AG10803 (cell line): ENCODE measurements at regions not wholly inside any gene's neighbourhood (a gene's known extent, or its start where the extent isn't known, plus 50 kb on each side); places are given as distances from the start of the nearest gene placed in this dataset.
A peak's percentile ranks its signal among the peaks of the same experiment; 100 is the strongest.

Experiments used
- DNase-seq: peaks from one replicate; pipeline ENCODE4 v3.0.0; 2010; ENCODE audit warnings: low read depth
- H3K4me3 ChIP-seq: 2 replicates; pipeline ENCODE4 v1.5.1; 2011; ENCODE audit warnings: mild to moderate bottlenecking, low read length, control low read depth
- TF ChIP-seq, protein P1 (sequence below): conservative IDR thresholded peaks from 2 replicates; pipeline ENCODE4 v1.5.1; 2011; ENCODE audit warnings: mild to moderate bottlenecking, low read length, control low read depth, inconsistent platforms

- TF ChIP-seq, protein P1, sequence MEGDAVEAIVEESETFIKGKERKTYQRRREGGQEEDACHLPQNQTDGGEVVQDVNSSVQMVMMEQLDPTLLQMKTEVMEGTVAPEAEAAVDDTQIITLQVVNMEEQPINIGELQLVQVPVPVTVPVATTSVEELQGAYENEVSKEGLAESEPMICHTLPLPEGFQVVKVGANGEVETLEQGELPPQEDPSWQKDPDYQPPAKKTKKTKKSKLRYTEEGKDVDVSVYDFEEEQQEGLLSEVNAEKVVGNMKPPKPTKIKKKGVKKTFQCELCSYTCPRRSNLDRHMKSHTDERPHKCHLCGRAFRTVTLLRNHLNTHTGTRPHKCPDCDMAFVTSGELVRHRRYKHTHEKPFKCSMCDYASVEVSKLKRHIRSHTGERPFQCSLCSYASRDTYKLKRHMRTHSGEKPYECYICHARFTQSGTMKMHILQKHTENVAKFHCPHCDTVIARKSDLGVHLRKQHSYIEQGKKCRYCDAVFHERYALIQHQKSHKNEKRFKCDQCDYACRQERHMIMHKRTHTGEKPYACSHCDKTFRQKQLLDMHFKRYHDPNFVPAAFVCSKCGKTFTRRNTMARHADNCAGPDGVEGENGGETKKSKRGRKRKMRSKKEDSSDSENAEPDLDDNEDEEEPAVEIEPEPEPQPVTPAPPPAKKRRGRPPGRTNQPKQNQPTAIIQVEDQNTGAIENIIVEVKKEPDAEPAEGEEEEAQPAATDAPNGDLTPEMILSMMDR: no peak
- no peak for DNase-seq
- H3K4me3 ChIP-seq: no peak overlapping the region
Observed at GRCh38 chr9:18330401-18331309, 143.3 kb upstream of the ADAMTSL1 start.

DNA sequence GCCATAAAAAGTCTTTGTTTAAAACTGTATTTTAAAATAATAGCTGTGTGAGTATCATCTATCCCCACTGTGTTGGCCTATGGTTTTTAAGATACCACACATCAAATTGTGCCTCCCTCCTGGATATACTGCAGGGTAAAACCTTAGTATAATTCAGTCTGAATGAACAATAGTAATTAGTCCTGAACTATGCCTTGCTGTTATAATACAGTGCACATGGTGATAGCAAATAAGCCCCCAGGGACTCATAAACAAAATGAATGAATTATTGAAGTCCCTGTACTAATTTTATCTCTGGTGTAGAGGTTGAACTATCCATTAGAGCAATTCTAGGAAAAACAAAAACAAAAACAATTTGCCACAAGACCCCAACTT, 142.7 kb upstream of the ADAMTSL1 start:
- no peak overlapping the region for H3K4me3 ChIP-seq
- TF ChIP-seq, protein P1: no peak
- DNase-seq: no peak

GRCh38 chr9:18331808-18332209, 142.1 kb upstream of the ADAMTSL1 start:
- TF ChIP-seq, protein P1: no peak
- H3K4me3 ChIP-seq: no peak overlapping the region
- DNase-seq: no peak

DNA sequence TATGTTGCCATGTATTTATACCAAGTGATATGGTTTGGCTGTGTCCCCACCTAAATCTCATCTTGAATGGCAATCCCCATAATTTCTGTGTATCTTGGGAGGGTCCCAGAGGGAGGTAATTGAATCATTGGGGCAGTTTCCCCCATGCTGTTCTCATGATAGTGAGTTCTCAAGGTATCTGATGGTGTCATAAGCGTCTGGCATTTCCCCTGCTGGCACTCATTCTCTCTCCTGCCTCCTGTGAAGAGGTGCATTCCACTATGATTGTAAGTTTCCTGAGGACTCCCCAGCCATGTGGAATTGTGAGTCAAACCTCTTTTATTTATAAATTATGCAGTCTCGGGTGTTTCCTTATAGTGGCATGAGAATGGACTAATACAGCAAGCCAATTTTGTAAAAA, 140.8 kb upstream of the ADAMTSL1 start:
- peak; percentile 40 for DNase-seq
- H3K4me3 ChIP-seq: no peak overlapping the region
- TF ChIP-seq, protein P1: no peak

DNA sequence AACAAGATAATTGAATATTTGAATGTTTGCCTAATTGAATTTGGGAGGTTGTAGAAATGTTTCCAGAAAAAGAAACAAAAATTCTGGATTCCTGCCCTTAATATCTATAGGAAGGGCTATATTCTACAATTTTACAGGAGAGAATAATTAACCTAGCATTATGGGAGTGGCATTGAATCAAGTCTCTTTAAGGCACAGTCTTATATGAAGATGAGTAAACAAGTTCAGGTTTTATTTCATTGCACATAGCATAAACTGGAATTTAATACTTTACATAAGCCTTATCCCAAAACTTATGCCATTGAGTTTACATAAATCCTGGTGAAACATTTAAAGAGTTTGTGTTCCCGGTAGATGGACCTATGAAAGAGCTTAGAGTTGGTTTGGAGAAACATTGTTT, 138.1 kb upstream of the ADAMTSL1 start:
- no peak for DNase-seq
- TF ChIP-seq, protein P1: no peak
- no peak overlapping the region for H3K4me3 ChIP-seq

GRCh38 chr9:18338042-18338441, 135.9 kb upstream of the ADAMTSL1 start:
- no peak for DNase-seq
- TF ChIP-seq, protein P1: no peak
- no peak overlapping the region for H3K4me3 ChIP-seq

DNA sequence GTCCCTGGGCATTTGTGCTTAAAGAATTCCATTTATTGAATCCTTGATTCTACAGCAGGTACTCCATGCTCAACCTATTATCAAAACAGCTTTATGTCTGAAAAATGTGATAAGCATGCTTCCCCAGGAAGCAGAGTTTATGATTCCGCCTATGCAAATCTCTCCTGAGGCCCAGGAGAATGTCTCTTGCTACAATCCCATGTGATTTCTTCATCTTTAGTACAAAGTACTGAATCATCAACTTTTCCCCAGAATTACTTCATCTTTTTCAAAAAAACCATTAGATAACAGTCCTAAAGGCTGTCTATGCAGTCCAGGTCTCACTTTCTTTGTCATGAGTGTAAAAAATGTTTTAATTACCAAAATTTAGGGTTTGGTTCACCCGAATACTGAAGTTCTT, 130.2 kb upstream of the ADAMTSL1 start:
- H3K4me3 ChIP-seq: no peak overlapping the region
- TF ChIP-seq, protein P1: no peak
- peak; percentile 52 for DNase-seq
